GM18867 (cell line): ENCODE measurements at regions not wholly inside any gene's neighbourhood (a gene's known extent, or its start where the extent isn't known, plus 50 kb on each side); places are given as distances from the start of the nearest gene placed in this dataset.
A peak's percentile ranks its signal among the peaks of the same experiment; 100 is the strongest.
"Not testable (repeated sequence)": the region's sequence is repeated elsewhere in the genome, so short reads cannot be mapped to it uniquely, and the experiment has no call there.

Experiments
- ATAC-seq: cut with Tn5 transposase; IDR thresholded peaks from one replicate; pipeline ENCODE4 v1.9.1; 2021; ENCODE audit warnings: mild to moderate bottlenecking, moderate library complexity; ENCODE audit not compliant: unreplicated experiment

- ATAC-seq = no peak
Measured at GRCh38 chr7:24049296-24049695, 234.7 kb upstream of the NPY start.

GRCh38 chr7:24050991-24051560 is 232.9 kb upstream of the NPY start:
- ATAC-seq = no peak

- ATAC-seq = no peak
Measured at GRCh38 chr7:24051651-24052050, 232.3 kb upstream of the NPY start.

GRCh38 chr7:24052572-24053260 is 231.3 kb upstream of the NPY start:
- ATAC-seq = no peak

GRCh38 chr7:24054236-24054635 is 229.8 kb upstream of the NPY start:
- ATAC-seq = no peak

- ATAC-seq = no peak
Measured at GRCh38 chr7:24057243-24057642, 226.7 kb upstream of the NPY start.

- ATAC-seq = no peak
Measured at GRCh38 chr7:24058953-24059352, 225.0 kb upstream of the NPY start.

- no peak for ATAC-seq
Measured at GRCh38 chr7:24059775-24060174, 224.2 kb upstream of the NPY start.

GRCh38 chr7:24063721-24064120 is 220.3 kb upstream of the NPY start:
- ATAC-seq = no peak

GRCh38 chr7:24069751-24070150 is 214.2 kb upstream of the NPY start:
- no peak for ATAC-seq

GRCh38 chr7:24073651-24074420 is 210.2 kb upstream of the NPY start:
- no peak for ATAC-seq

- ATAC-seq = peak; percentile 13
Measured at GRCh38 chr7:24075426-24075810, 208.6 kb upstream of the NPY start.

- no peak for ATAC-seq
Measured at GRCh38 chr7:24082826-24083225, 201.2 kb upstream of the NPY start.

- ATAC-seq = no peak
Measured at GRCh38 chr7:24102988-24103387, 181.0 kb upstream of the NPY start.

GRCh38 chr7:24108906-24109376 is 175.0 kb upstream of the NPY start:
- ATAC-seq = peak; percentile 74

GRCh38 chr7:24110056-24110455 is 173.9 kb upstream of the NPY start:
- no peak for ATAC-seq

GRCh38 chr7:24113506-24113905 is 170.5 kb upstream of the NPY start:
- no peak for ATAC-seq

GRCh38 chr7:24115661-24116060 is 168.3 kb upstream of the NPY start:
- no peak for ATAC-seq

- ATAC-seq = not testable (repeated sequence)
Measured at GRCh38 chr7:24117903-24118499, 166.0 kb upstream of the NPY start.

- ATAC-seq = no peak
Measured at GRCh38 chr7:24119852-24120251, 164.1 kb upstream of the NPY start.

GRCh38 chr7:24123076-24123475 is 160.9 kb upstream of the NPY start:
- no peak for ATAC-seq

GRCh38 chr7:24125765-24126164 is 158.2 kb upstream of the NPY start:
- no peak for ATAC-seq
